Bronchial epithelial cell (primary cell): ENCODE measurements at regions not wholly inside any gene's neighbourhood (a gene's known extent, or its start where the extent isn't known, plus 50 kb on each side); places are given as distances from the start of the nearest gene placed in this dataset.

Source experiments
- DNase-seq: peaks from one replicate; pipeline ENCODE4 v3.0.0-alpha.2; 2010; ENCODE audit warnings: low read depth
- FAIRE-seq: peaks from 2 replicates; lab custom pipeline; 2011; peaks lifted over from hg19 to GRCh38; lab: Jason Lieb, UNC
- H3K27me3 ChIP-seq: 2 replicates; pipeline ENCODE4 v1.5.1; 2011; ENCODE audit warnings: low read length; ENCODE audit not compliant: control insufficient read depth, insufficient read depth
- H3K36me3 ChIP-seq: 2 replicates; pipeline ENCODE4 v1.5.1; 2011; ENCODE audit warnings: low read length; ENCODE audit not compliant: control insufficient read depth, insufficient read depth
- H3K4me3 ChIP-seq: 2 replicates; pipeline ENCODE4 v1.5.1; 2011; ENCODE audit warnings: mild to moderate bottlenecking, low read depth, low read length, control low read depth
- CTCF ChIP-seq: IDR thresholded peaks from 2 replicates; pipeline ENCODE4 v1.5.1; 2011; ENCODE audit warnings: mild to moderate bottlenecking, moderate library complexity, low read length, control low read depth, inconsistent platforms; ENCODE audit not compliant: insufficient read depth, severe bottlenecking

- Histone ChIP-seq H3K4me3 (no peak overlapping the region), H3K27me3 (no peaks in the 10 kb centered on the region), H3K36me3 (no peaks in the 10 kb centered on the region)
- TF ChIP-seq CTCF = no peak
- FAIRE-seq (no peak), DNase-seq (no peak)
These were observed 307.3 kb upstream of the CHD6 start for GRCh38 chr20:41925476-41925875.

GRCh38 chr20:41923624-41924023 is 305.4 kb upstream of the CHD6 start:
- DNase-seq (no peak), FAIRE-seq (no peak)
- no peak overlapping the region for H3K4me3 ChIP-seq

GRCh38 chr20:41913146-41913545 is 295.0 kb upstream of the CHD6 start:
- no peak for FAIRE-seq
- no peaks in the 10 kb centered on the region for H3K36me3 ChIP-seq
- DNase-seq = no peak
- TF ChIP-seq CTCF = no peak
- no peak overlapping the region for H3K4me3 ChIP-seq
- no peaks in the 10 kb centered on the region for H3K27me3 ChIP-seq

More at GRCh38 chr20:41923624-41924023, 305.4 kb upstream of the CHD6 start:
- no peak for TF ChIP-seq CTCF
- Histone ChIP-seq H3K36me3 (no peaks in the 10 kb centered on the region), H3K27me3 (no peaks in the 10 kb centered on the region)

GRCh38 chr20:41910558-41910957 is 292.4 kb upstream of the CHD6 start:
- H3K36me3 ChIP-seq = no peaks in the 10 kb centered on the region
- no peak for FAIRE-seq
- no peak overlapping the region for H3K4me3 ChIP-seq
- DNase-seq = no peak
- no peaks in the 10 kb centered on the region for H3K27me3 ChIP-seq
- TF ChIP-seq CTCF = no peak

- no peak for TF ChIP-seq CTCF
- FAIRE-seq (no peak), DNase-seq (no peak)
- no peaks in the 10 kb centered on the region for H3K36me3 ChIP-seq
- H3K4me3 ChIP-seq = no peak overlapping the region
- H3K27me3 ChIP-seq = no peaks in the 10 kb centered on the region
These were observed 287.0 kb upstream of the CHD6 start for GRCh38 chr20:41905199-41905598.

- Histone ChIP-seq H3K4me3 (no peak overlapping the region), H3K27me3 (no peaks in the 10 kb centered on the region), H3K36me3 (no peaks in the 10 kb centered on the region)
- TF ChIP-seq CTCF = no peak
- DNase-seq = no peak
- FAIRE-seq = no peak
These were observed 285.4 kb upstream of the CHD6 start for GRCh38 chr20:41903586-41903985.
